Esophagus squamous epithelium (tissue), 5 donors: ENCODE measurements at regions not wholly inside any gene's neighbourhood (a gene's known extent, or its start where the extent isn't known, plus 50 kb on each side); places are given as distances from the start of the nearest gene placed in this dataset.

Experiments used
- DNase-seq: peaks from one replicate; lab custom pipeline; 2025; lab: John Stamatoyannopoulos, UW
- H3K27ac ChIP-seq, 4 donors: fragments of 200-600 bp; sonication (generic); one replicate each; pipeline ENCODE4 v1.5.1; 2016 to 2019; ENCODE audit warnings: mild to moderate bottlenecking in 1 of 4
- H3K27me3 ChIP-seq, 4 donors: fragments of 200-600 bp; sonication (generic); 1 replicate in 3 of 4; 2 replicates in 1 of 4; pipeline versions ENCODE4 v1.5.1 to v1.6.0; 2017 to 2021; ENCODE audit warnings: antibody characterized with exemption in 1 of 4
- H3K36me3 ChIP-seq, 3 donors: fragments of 200-600 bp; sonication (generic); one replicate each; pipeline ENCODE4 v1.5.1; 2016 to 2019
- H3K4me1 ChIP-seq, 3 donors: fragments of 200-600 bp; sonication (generic); one replicate each; pipeline ENCODE4 v1.5.1; 2017 to 2019
- H3K4me3 ChIP-seq, 4 donors: fragments of 200-600 bp; sonication (generic); 1 replicate in 3 of 4; 2 replicates in 1 of 4; pipeline ENCODE4 v1.5.1; 2016 to 2019; ENCODE audit warnings: mild to moderate bottlenecking in 2 of 4, moderate library complexity in 1 of 4
- H3K9me3 ChIP-seq, 3 donors: fragments of 200-600 bp; sonication (generic); one replicate each; pipeline ENCODE4 v1.5.1; 2016 to 2019
- CTCF ChIP-seq, 6 experiments: fragments of 450-650 bp in 4 of 6; fragments of 200-600 bp in 2 of 6; sonication (generic) in 2 of 6; IDR thresholded peaks; one replicate each; pipeline ENCODE4 v1.5.1; 2016 to 2019; ENCODE audit warnings: antibody characterized with exemption in 6 of 6, mild to moderate bottlenecking in 4 of 6, moderate library complexity in 4 of 6
- POLR2A ChIP-seq, 4 donors: fragments of 450-650 bp; IDR thresholded peaks; one replicate each; pipeline ENCODE4 v1.6.1; 2017; ENCODE audit warnings: antibody characterized with exemption in 4 of 4, mild to moderate bottlenecking in 4 of 4, moderate library complexity in 3 of 4
- WGBS, 2 donors: methylation state at CpG; one replicate each; pipeline ENCODE4 v1.1.5; 2018; 5-methylcytosine and 5-hydroxymethylcytosine counted together
- intact Hi-C: fragments of 100-400 bp; cut with DNase I; formaldehyde crosslinking; loops from one replicate; pipeline ENCODE4 v1.15.0; 2022
- donor health status: DM: yes; HTN: yes; CAD: no.

GRCh38 chr18:77750006-77750405, 500.4 kb downstream of the GALR1 start:
- H3K27ac ChIP-seq, result no peak overlapping the region
- no peak for TF ChIP-seq CTCF (IDR thresholded peaks at IDR 0.05)
- no peak for TF ChIP-seq POLR2A (IDR thresholded peaks at IDR 0.05)
- intact Hi-C loops, result no loop called here

GRCh38 chr18:77754475-77755044, 504.9 kb downstream of the GALR1 start:
- Histone ChIP-seq H3K4me1 (no peaks in the 10 kb centered on the region), H3K27ac (no peak overlapping the region), H3K4me3 (no peak overlapping the region), H3K36me3 (no peaks in the 10 kb centered on the region), H3K9me3 (no peaks in the 10 kb centered on the region), H3K27me3 (no peaks in the 10 kb centered on the region)
- 37 to 46% methylated on average over 7 of the region's 7 CpGs for WGBS, 2 donors
- no peak for DNase-seq
- TF ChIP-seq CTCF (IDR thresholded peaks at IDR 0.05) (no peak), POLR2A (IDR thresholded peaks at IDR 0.05) (no peak)
- intact Hi-C loops, result no loop called here

More at GRCh38 chr18:77750006-77750405, 500.4 kb downstream of the GALR1 start:
- H3K9me3 ChIP-seq, result no peaks in the 10 kb centered on the region
- DNase-seq, result no peak
- H3K27me3 ChIP-seq, result peaks cover 0 to 3% (median 0%) of the 10 kb centered on the region in 4 donors
- no peaks in the 10 kb centered on the region for H3K4me1 ChIP-seq
- H3K4me3 ChIP-seq, result no peak overlapping the region
- H3K36me3 ChIP-seq, result no peaks in the 10 kb centered on the region
- 56 to 71% methylated on average over 6 to 7 of the region's 7 CpGs for WGBS, 2 donors

GRCh38 chr18:77755187-77755586, 505.5 kb downstream of the GALR1 start:
- Histone ChIP-seq H3K27ac (no peak overlapping the region), H3K36me3 (no peaks in the 10 kb centered on the region), H3K4me3 (no peak overlapping the region), H3K4me1 (no peaks in the 10 kb centered on the region), H3K27me3 (no peaks in the 10 kb centered on the region), H3K9me3 (no peaks in the 10 kb centered on the region)
- 56% methylated on average over 6 of the region's 6 CpGs for WGBS, 2 donors
- TF ChIP-seq CTCF (IDR thresholded peaks at IDR 0.05) (no peak), POLR2A (IDR thresholded peaks at IDR 0.05) (no peak)
- intact Hi-C loops, result no loop called here
- no peak for DNase-seq

- no peak for TF ChIP-seq POLR2A (IDR thresholded peaks at IDR 0.05)
These were observed 511.7 kb downstream of the GALR1 start for GRCh38 chr18:77761332-77761731.

GRCh38 chr18:77762014-77762413, 512.4 kb downstream of the GALR1 start:
- peaks cover 0 to 8% (median 0%) of the 10 kb centered on the region in 4 donors for H3K27me3 ChIP-seq
- no peak overlapping the region for H3K27ac ChIP-seq
- TF ChIP-seq CTCF (IDR thresholded peaks at IDR 0.05) (no peak), POLR2A (IDR thresholded peaks at IDR 0.05) (no peak)
- no peaks in the 10 kb centered on the region for H3K36me3 ChIP-seq
- H3K4me3 ChIP-seq, result no peak overlapping the region
- intact Hi-C loops, result no loop called here
- H3K4me1 ChIP-seq, result no peaks in the 10 kb centered on the region
- 43 to 48% methylated on average over 1 of the region's 1 CpG for WGBS, 2 donors
- DNase-seq, result no peak
- no peaks in the 10 kb centered on the region for H3K9me3 ChIP-seq

More at GRCh38 chr18:77761332-77761731, 511.7 kb downstream of the GALR1 start:
- peaks cover 0 to 8% (median 0%) of the 10 kb centered on the region in 4 donors for H3K27me3 ChIP-seq
- intact Hi-C loops, result no loop called here
- H3K4me1 ChIP-seq, result no peaks in the 10 kb centered on the region
- H3K9me3 ChIP-seq, result no peaks in the 10 kb centered on the region
- H3K36me3 ChIP-seq, result no peaks in the 10 kb centered on the region
- H3K27ac ChIP-seq, result no peak overlapping the region
- DNase-seq, result no peak
- no peak overlapping the region for H3K4me3 ChIP-seq

- Histone ChIP-seq H3K4me3 (no peak overlapping the region), H3K36me3 (no peaks in the 10 kb centered on the region), H3K4me1 (no peaks in the 10 kb centered on the region), H3K27me3 (peaks cover 0 to 8% (median 0%) of the 10 kb centered on the region in 4 donors), H3K27ac (no peak overlapping the region), H3K9me3 (no peaks in the 10 kb centered on the region)
- WGBS, 2 donors, result 20 to 23% methylated on average over 6 of the region's 6 CpGs
- TF ChIP-seq POLR2A (IDR thresholded peaks at IDR 0.05) (no peak), CTCF (IDR thresholded peaks at IDR 0.05) (no peak)
- no peak for DNase-seq
- intact Hi-C loops, result no loop called here
These were observed 513.0 kb downstream of the GALR1 start for GRCh38 chr18:77762642-77763041.
